ENCODE measurements at regions not wholly inside any gene's neighbourhood (a gene's known extent, or its start where the extent isn't known, plus 50 kb on each side); places are given as distances from the start of the nearest gene placed in this dataset.

DNA sequence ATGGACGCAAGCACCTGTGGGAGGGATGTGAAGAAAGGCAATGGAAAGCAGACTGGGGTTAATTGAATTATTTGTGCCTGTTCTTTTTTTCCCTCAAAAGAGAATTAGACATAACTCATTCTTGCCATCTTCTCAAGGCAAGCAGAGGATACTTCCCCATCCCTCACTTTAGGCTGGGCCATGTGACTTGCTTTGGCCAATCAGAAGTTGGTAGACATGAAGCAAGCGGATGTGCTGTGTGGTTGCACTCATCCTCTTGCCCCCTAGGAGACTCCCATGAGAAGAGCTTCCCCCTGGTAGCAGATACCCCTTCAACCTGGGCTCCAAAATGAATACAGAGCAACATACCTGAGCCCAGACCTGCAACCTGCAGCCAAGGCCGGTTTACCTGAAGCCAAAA lies 124.4 kb upstream of the ZC3H12C start:
- TF ChIP-seq, protein P1, sequence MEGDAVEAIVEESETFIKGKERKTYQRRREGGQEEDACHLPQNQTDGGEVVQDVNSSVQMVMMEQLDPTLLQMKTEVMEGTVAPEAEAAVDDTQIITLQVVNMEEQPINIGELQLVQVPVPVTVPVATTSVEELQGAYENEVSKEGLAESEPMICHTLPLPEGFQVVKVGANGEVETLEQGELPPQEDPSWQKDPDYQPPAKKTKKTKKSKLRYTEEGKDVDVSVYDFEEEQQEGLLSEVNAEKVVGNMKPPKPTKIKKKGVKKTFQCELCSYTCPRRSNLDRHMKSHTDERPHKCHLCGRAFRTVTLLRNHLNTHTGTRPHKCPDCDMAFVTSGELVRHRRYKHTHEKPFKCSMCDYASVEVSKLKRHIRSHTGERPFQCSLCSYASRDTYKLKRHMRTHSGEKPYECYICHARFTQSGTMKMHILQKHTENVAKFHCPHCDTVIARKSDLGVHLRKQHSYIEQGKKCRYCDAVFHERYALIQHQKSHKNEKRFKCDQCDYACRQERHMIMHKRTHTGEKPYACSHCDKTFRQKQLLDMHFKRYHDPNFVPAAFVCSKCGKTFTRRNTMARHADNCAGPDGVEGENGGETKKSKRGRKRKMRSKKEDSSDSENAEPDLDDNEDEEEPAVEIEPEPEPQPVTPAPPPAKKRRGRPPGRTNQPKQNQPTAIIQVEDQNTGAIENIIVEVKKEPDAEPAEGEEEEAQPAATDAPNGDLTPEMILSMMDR (IDR thresholded peaks at IDR 0.05): no peak
- no peak for TF ChIP-seq POLR2A (IDR thresholded peaks at IDR 0.05)
